B cell (primary cell): ENCODE measurements at regions not wholly inside any gene's neighbourhood (a gene's known extent, or its start where the extent isn't known, plus 50 kb on each side); places are given as distances from the start of the nearest gene placed in this dataset.

Experiments used
- ATAC-seq: fragments of 200-7000 bp; cut with Tn5 transposase; one replicate; pipeline ENCODE4 v1.10.0; 2021; ENCODE audit warnings: low read depth, mild to moderate bottlenecking, moderate number of reproducible peaks, moderate library complexity
- CTCF ChIA-PET: fragments of 350-600 bp; sonication (Branson Sonifier 250); formaldehyde crosslinking; loops from one replicate; lab custom pipeline; 2021; ENCODE audit warnings: antibody characterized with exemption, inconsistent platforms; lab: Charles Lee
- POLR2A ChIA-PET: fragments of 350-600 bp; sonication (Branson Sonifier 250); formaldehyde crosslinking; loops from one replicate; lab custom pipeline; 2021; ENCODE audit warnings: antibody characterized with exemption; lab: Charles Lee
- DNase-seq: peaks from one replicate; pipeline ENCODE4 v3.0.0; 2013
- H2AFZ ChIP-seq: 2 replicates; pipeline ENCODE4 v1.6.1; 2012; ENCODE audit warnings: mild to moderate bottlenecking, low read depth, low read length; ENCODE audit not compliant: insufficient read depth, poor library complexity, severe bottlenecking
- H3K27ac ChIP-seq, 2 donors: 1 replicate in 1 of 2; 2 replicates in 1 of 2; pipeline ENCODE4 v1.5.1; 2012 to 2013; ENCODE audit warnings: low read length in 2 of 2, mild to moderate bottlenecking in 2 of 2, moderate library complexity in 1 of 2
- H3K27me3 ChIP-seq, 4 experiments: fragments of 200-600 bp in 1 of 4; sonication (generic) in 1 of 4; replicated peaks in 1 of 4; 1 replicate in 2 of 4; 2 replicates in 2 of 4; pipeline versions ENCODE4 v1.6.1 to v1.7.0; 2013 to 2016; ENCODE audit warnings: low read length in 3 of 4, mild to moderate bottlenecking in 2 of 4, mixed read lengths in 1 of 4, moderate library complexity in 1 of 4; ENCODE audit not compliant: insufficient read depth in 4 of 4, control insufficient read depth in 3 of 4; ENCODE audit errors: control extremely low read depth in 1 of 4
- H3K36me3 ChIP-seq, 2 experiments: replicated peaks in 1 of 2; 1 replicate in 1 of 2; 2 replicates in 1 of 2; pipeline versions ENCODE4 v1.6.1 to v1.7.1; 2013; ENCODE audit warnings: low read length in 1 of 2; ENCODE audit not compliant: insufficient read depth in 2 of 2, control insufficient read depth in 1 of 2; ENCODE audit errors: control extremely low read depth in 1 of 2, extremely low read depth in 1 of 2
- H3K4me1 ChIP-seq, 2 donors: fragments of 200-600 bp in 1 of 2; sonication (generic) in 1 of 2; 1 replicate in 1 of 2; 2 replicates in 1 of 2; pipeline versions ENCODE4 v1.5.1 to v1.6.1; 2013 to 2017; ENCODE audit warnings: low read length in 2 of 2; ENCODE audit not compliant: control insufficient read depth in 2 of 2, insufficient read depth in 2 of 2
- H3K4me2 ChIP-seq: replicated peaks from 2 replicates; pipeline ENCODE3; 2012; ENCODE audit warnings: mild to moderate bottlenecking, low read depth, low read length; ENCODE audit not compliant: poor library complexity, severe bottlenecking
- H3K4me3 ChIP-seq, 5 experiments: fragments of 200-600 bp in 1 of 5; sonication (generic) in 1 of 5; 1 replicate in 3 of 5; 2 replicates in 2 of 5; pipeline versions ENCODE4 v1.5.1 to v1.7.0; 2011 to 2016; ENCODE audit warnings: low read length in 4 of 5, mild to moderate bottlenecking in 4 of 5, low read depth in 2 of 5, control low read depth in 1 of 5, moderate library complexity in 1 of 5; ENCODE audit not compliant: insufficient read depth in 1 of 5; ENCODE audit errors: control extremely low read depth in 1 of 5, extremely low read depth in 1 of 5
- H3K79me2 ChIP-seq: fragments of 200-600 bp; sonication (generic); one replicate; pipeline ENCODE4 v1.6.0; 2016; ENCODE audit warnings: low read length; ENCODE audit not compliant: control insufficient read depth, insufficient read depth
- H3K9ac ChIP-seq: fragments of 200-600 bp; sonication (generic); 2 replicates; pipeline ENCODE4 v1.6.1; 2017; ENCODE audit warnings: mild to moderate bottlenecking, low read length, moderate library complexity
- H3K9me3 ChIP-seq, 3 donors: one replicate each; pipeline versions ENCODE4 v1.6.1 to v1.7.1; 2013; ENCODE audit warnings: low read length in 2 of 3; ENCODE audit not compliant: control insufficient read depth in 2 of 3, insufficient read depth in 1 of 3; ENCODE audit errors: control extremely low read depth in 1 of 3
- H4K20me1 ChIP-seq: 2 replicates; pipeline ENCODE4 v1.6.0; 2012; ENCODE audit warnings: mild to moderate bottlenecking, low read length; ENCODE audit not compliant: insufficient read depth, control insufficient read depth, poor library complexity, severe bottlenecking
- H3K27ac Mint-ChIP-seq: one replicate; pipeline ENCODE4 v1.8.0; 2021; ENCODE audit warnings: mixed read lengths
- H3K27me3 Mint-ChIP-seq: one replicate; pipeline ENCODE4 v1.8.0; 2021; ENCODE audit warnings: mixed read lengths
- H3K4me1 Mint-ChIP-seq: one replicate; pipeline ENCODE4 v1.8.0; 2021; ENCODE audit warnings: mixed read lengths
- H3K4me3 Mint-ChIP-seq: one replicate; pipeline ENCODE4 v1.8.0; 2021; ENCODE audit warnings: mixed read lengths
- H3K9me3 Mint-ChIP-seq: one replicate; pipeline ENCODE4 v1.8.0; 2022; ENCODE audit warnings: mixed read lengths; ENCODE audit not compliant: insufficient read depth
- CTCF ChIP-seq: fragments of 200-600 bp; IDR thresholded peaks from one replicate; pipeline ENCODE4 v1.8.0; 2022; ENCODE audit warnings: antibody characterized with exemption, mild to moderate bottlenecking
- EZH2 ChIP-seq: IDR thresholded peaks from 2 replicates; pipeline ENCODE4 v1.6.1; 2012; ENCODE audit warnings: borderline replicate concordance, low read depth, mild to moderate bottlenecking, moderate library complexity, low read length; ENCODE audit not compliant: insufficient read depth, poor library complexity, severe bottlenecking
- WGBS: methylation state at CpG from one replicate; pipeline ENCODE4 v1.1.5; 2013; ENCODE audit warnings: missing lambda C conversion rate; ENCODE audit not compliant: insufficient coverage; 5-methylcytosine and 5-hydroxymethylcytosine counted together
- intact Hi-C: fragments of 100-400 bp; cut with micrococcal nuclease; formaldehyde crosslinking; loops from one replicate; pipeline ENCODE4 v1.10.0; 2022

DNA sequence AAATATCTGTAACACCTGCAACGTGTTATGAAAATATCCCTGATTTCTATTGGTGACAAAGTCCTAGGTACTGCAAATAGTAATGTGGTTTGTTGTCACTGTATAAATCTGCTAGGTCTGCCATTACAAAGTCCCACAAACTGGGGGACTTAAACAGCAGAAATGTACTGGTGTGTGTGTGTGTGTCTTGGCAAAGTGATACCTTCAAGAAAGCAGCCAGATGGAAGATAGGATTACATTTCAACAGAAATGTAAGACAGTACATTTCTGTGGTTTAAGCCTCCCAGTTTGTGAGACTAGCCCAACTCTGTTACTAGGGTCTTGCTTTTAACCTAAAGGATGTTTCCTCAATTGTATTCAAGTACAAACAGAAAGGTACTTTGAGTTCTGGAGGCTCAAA, 531.7 kb downstream of the NPIPA7 start:
- Histone ChIP-seq H3K9ac (no peak overlapping the region), H3K4me1 (no peaks in the 10 kb centered on the region), H2AFZ (no peak overlapping the region), H4K20me1 (no peaks in the 10 kb centered on the region), H3K27ac (no peak overlapping the region), H3K36me3 (no peaks in the 10 kb centered on the region), H3K27me3 (no peaks in the 10 kb centered on the region), H3K79me2 (no peaks in the 10 kb centered on the region), H3K4me2 (no peak overlapping the region), H3K4me3 (no peak overlapping the region), H3K9me3 (peaks cover 0 to 3% (median 0%) of the 10 kb centered on the region in 3 donors)
- peaks cover 7% of the 10 kb centered on the region for H3K9me3 Mint-ChIP-seq
- ChIA-PET POLR2A (no interaction called here), CTCF (no interaction called here)
- no peaks in the 10 kb centered on the region for H3K4me1 Mint-ChIP-seq
- ATAC-seq (no peak), DNase-seq (no peak)
- no peak overlapping the region for H3K27ac Mint-ChIP-seq
- no peak for TF ChIP-seq CTCF
- no peak for TF ChIP-seq EZH2
- peaks cover 19% of the 10 kb centered on the region for H3K27me3 Mint-ChIP-seq
- intact Hi-C loops: no loop called here
- whole genome bisulfite sequencing: 100% methylated on average over 1 of the region's 1 CpG
- no peak overlapping the region for H3K4me3 Mint-ChIP-seq

DNA sequence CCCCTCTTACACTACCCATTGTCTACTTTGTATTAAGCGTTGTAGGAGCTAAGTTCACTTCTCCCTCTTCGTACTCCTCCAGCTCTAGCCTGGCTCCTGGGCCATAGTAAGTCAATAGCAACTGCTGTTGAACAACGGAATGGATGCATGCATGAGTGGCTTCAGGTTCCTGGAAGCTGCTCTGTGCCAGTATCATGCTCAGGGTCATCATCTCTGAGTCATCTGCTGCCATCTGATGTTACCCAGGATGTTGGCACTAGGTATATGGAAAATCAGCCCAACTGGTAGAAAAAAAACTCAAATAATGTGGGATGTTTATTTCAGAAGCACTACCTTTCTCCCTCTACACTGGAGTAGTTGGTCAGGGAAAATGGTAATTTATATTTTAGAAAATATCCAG, 536.8 kb downstream of the NPIPA7 start:
- Histone ChIP-seq H4K20me1 (no peaks in the 10 kb centered on the region), H3K27ac (no peak overlapping the region), H3K4me2 (no peak overlapping the region), H2AFZ (no peak overlapping the region), H3K4me3 (no peak overlapping the region), H3K9me3 (peaks cover 0 to 3% (median 0%) of the 10 kb centered on the region in 3 donors), H3K9ac (no peak overlapping the region), H3K36me3 (no peaks in the 10 kb centered on the region), H3K79me2 (no peaks in the 10 kb centered on the region), H3K4me1 (no peaks in the 10 kb centered on the region), H3K27me3 (peaks cover 0 to 14% (median 3%) of the 10 kb centered on the region in 4 experiments)
- intact Hi-C loops: no loop called here
- TF ChIP-seq CTCF (no peak), EZH2 (no peak)
- Mint-ChIP-seq H3K4me3 (no peak overlapping the region), H3K9me3 (peaks cover 7% of the 10 kb centered on the region), H3K27ac (no peak overlapping the region), H3K27me3 (peaks cover 14% of the 10 kb centered on the region), H3K4me1 (no peaks in the 10 kb centered on the region)
- WGBS: 100% methylated on average over 2 of the region's 3 CpGs
- CTCF ChIA-PET: no interaction called here
- ATAC-seq (no peak), DNase-seq (no peak)
- POLR2A ChIA-PET: no interaction called here
